GM19239 (cell line): ENCODE measurements at regions not wholly inside any gene's neighbourhood (a gene's known extent, or its start where the extent isn't known, plus 50 kb on each side); places are given as distances from the start of the nearest gene placed in this dataset.
"Not testable (repeated sequence)": the region's sequence is repeated elsewhere in the genome, so short reads cannot be mapped to it uniquely, and the experiment has no call there.

Experiments used
- DNase-seq: peaks from one replicate; pipeline ENCODE4 v3.0.0; 2011; ENCODE audit warnings: low spot score; ENCODE audit not compliant: insufficient read length
- FAIRE-seq: peaks from 2 replicates; lab custom pipeline; 2011; peaks lifted over from hg19 to GRCh38; lab: Jason Lieb, UNC

- no peak for FAIRE-seq
- DNase-seq = no peak
These were observed 401.5 kb downstream of the RPS6KC1 start for GRCh38 chr1:213452501-213452900.

GRCh38 chr1:213457186-213457585, 406.1 kb downstream of the RPS6KC1 start:
- no peak for DNase-seq
- no peak for FAIRE-seq

GRCh38 chr1:213457733-213458132, 406.7 kb downstream of the RPS6KC1 start:
- no peak for DNase-seq
- no peak for FAIRE-seq

GRCh38 chr1:213462374-213462773, 411.3 kb downstream of the RPS6KC1 start:
- FAIRE-seq = not testable (repeated sequence)

GRCh38 chr1:213464786-213465460, 413.9 kb downstream of the RPS6KC1 start:
- no peak for DNase-seq
- no peak for FAIRE-seq

More at GRCh38 chr1:213462374-213462773, 411.3 kb downstream of the RPS6KC1 start:
- DNase-seq = not testable (repeated sequence)

- DNase-seq = no peak
These were observed 415.5 kb downstream of the RPS6KC1 start for GRCh38 chr1:213466541-213466940.

GRCh38 chr1:213474054-213474453, 423.0 kb downstream of the RPS6KC1 start:
- no peak for FAIRE-seq
- no peak for DNase-seq

More at GRCh38 chr1:213466541-213466940, 415.5 kb downstream of the RPS6KC1 start:
- FAIRE-seq = no peak

- no peak for FAIRE-seq
These were observed 430.4 kb downstream of the RPS6KC1 start for GRCh38 chr1:213481395-213481794.

GRCh38 chr1:213484333-213484732, 433.3 kb downstream of the RPS6KC1 start:
- DNase-seq (no peak), FAIRE-seq (no peak)

More at GRCh38 chr1:213481395-213481794, 430.4 kb downstream of the RPS6KC1 start:
- no peak for DNase-seq

- FAIRE-seq = no peak
- DNase-seq = no peak
These were observed 433.7 kb downstream of the RPS6KC1 start for GRCh38 chr1:213484758-213485157.

GRCh38 chr1:213486488-213486887, 435.4 kb downstream of the RPS6KC1 start:
- FAIRE-seq (no peak), DNase-seq (no peak)

GRCh38 chr1:213491468-213491867, 440.4 kb downstream of the RPS6KC1 start:
- DNase-seq = no peak
- no peak for FAIRE-seq

GRCh38 chr1:213492161-213493041, 441.4 kb downstream of the RPS6KC1 start:
- no peak for DNase-seq
- FAIRE-seq = no peak

GRCh38 chr1:213499444-213499843, 448.4 kb downstream of the RPS6KC1 start:
- FAIRE-seq = no peak
- DNase-seq = no peak

- DNase-seq (no peak), FAIRE-seq (no peak)
These were observed 456.6 kb downstream of the RPS6KC1 start for GRCh38 chr1:213507472-213508223.

GRCh38 chr1:213511173-213511572, 460.1 kb downstream of the RPS6KC1 start:
- DNase-seq = no peak
- no peak for FAIRE-seq

- FAIRE-seq (no peak), DNase-seq (no peak)
These were observed 461.3 kb downstream of the RPS6KC1 start for GRCh38 chr1:213512316-213512715.

GRCh38 chr1:213513006-213513405, 462.0 kb downstream of the RPS6KC1 start:
- no peak for DNase-seq
- FAIRE-seq = no peak

- not testable (repeated sequence) for FAIRE-seq, DNase-seq
These were observed 463.6 kb downstream of the RPS6KC1 start for GRCh38 chr1:213514408-213515179.

GRCh38 chr1:213519098-213519497, 468.1 kb downstream of the RPS6KC1 start:
- FAIRE-seq (no peak), DNase-seq (no peak)
